SK-N-SH treated with all-trans-retinoic acid at 6 μM for 48 hours (cell line): ENCODE measurements at regions not wholly inside any gene's neighbourhood (a gene's known extent, or its start where the extent isn't known, plus 50 kb on each side); places are given as distances from the start of the nearest gene placed in this dataset.

Experiments used
- ATAC-seq: fragments of 200-7000 bp; cut with Tn5 transposase; 3 replicates; pipeline ENCODE4 v1.9.1; 2020; ENCODE audit warnings: mild to moderate bottlenecking, moderate library complexity
- ARNTL ChIP-seq: fragments of 450-650 bp; formaldehyde crosslinking; IDR thresholded peaks from 2 replicates; pipeline ENCODE4 v1.5.0; 2020; ENCODE audit warnings: low read depth, mild to moderate bottlenecking, moderate library complexity, borderline replicate concordance
- BACH2 ChIP-seq: fragments of 250-450 bp; sonication (Bioruptor Pico); IDR thresholded peaks from 2 replicates; pipeline ENCODE4 v1.9.0; 2021; ENCODE audit warnings: mild to moderate bottlenecking, borderline replicate concordance
- CREB5 ChIP-seq: fragments of 250-450 bp; sonication (Bioruptor Pico); IDR thresholded peaks from 2 replicates; pipeline ENCODE4 v1.5.1; 2020; ENCODE audit warnings: low read depth, mild to moderate bottlenecking, moderate library complexity
- CSRNP3 ChIP-seq: fragments of 250-450 bp; sonication (Bioruptor Pico); IDR thresholded peaks from 2 replicates; pipeline ENCODE4 v1.5.1; 2021; ENCODE audit warnings: mild to moderate bottlenecking, moderate library complexity
- GLIS3 ChIP-seq: fragments of 250-450 bp; sonication (Bioruptor Pico); IDR thresholded peaks from 2 replicates; pipeline ENCODE4 v1.5.0; 2020; ENCODE audit warnings: mild to moderate bottlenecking, moderate library complexity
- ISL1 ChIP-seq: fragments of 250-450 bp; sonication (Bioruptor Pico); IDR thresholded peaks from 2 replicates; pipeline ENCODE4 v2.1.2; 2022; ENCODE audit warnings: mild to moderate bottlenecking, moderate library complexity
- POU6F1 ChIP-seq: fragments of 250-450 bp; sonication (Bioruptor Pico); IDR thresholded peaks from 2 replicates; pipeline ENCODE4 v1.8.0; 2021; ENCODE audit warnings: low read depth, mild to moderate bottlenecking, moderate library complexity, borderline replicate concordance
- PPARA ChIP-seq: fragments of 250-450 bp; sonication (Bioruptor Pico); IDR thresholded peaks from 2 replicates; pipeline ENCODE4 v1.5.0; 2020; ENCODE audit warnings: mild to moderate bottlenecking, borderline replicate concordance
- RARB ChIP-seq: fragments of 250-450 bp; sonication (Bioruptor Pico); IDR thresholded peaks from 2 replicates; pipeline ENCODE4 v1.8.0; 2021; ENCODE audit warnings: mild to moderate bottlenecking, moderate library complexity
- TOX ChIP-seq: fragments of 250-450 bp; sonication (Bioruptor Pico); IDR thresholded peaks from 2 replicates; pipeline ENCODE4 v1.8.0; 2021; ENCODE audit warnings: mild to moderate bottlenecking, moderate library complexity, borderline replicate concordance
- ZC3H10 ChIP-seq: fragments of 250-450 bp; sonication (Bioruptor Pico); IDR thresholded peaks from 2 replicates; pipeline ENCODE4 v1.5.1; 2021; ENCODE audit warnings: mild to moderate bottlenecking, moderate library complexity
- ZFP3 ChIP-seq: fragments of 250-450 bp; sonication (Bioruptor Pico); IDR thresholded peaks from 2 replicates; pipeline ENCODE4 v1.5.0; 2020; ENCODE audit warnings: mild to moderate bottlenecking, moderate library complexity
- ZFP30 ChIP-seq: fragments of 450-650 bp; formaldehyde crosslinking; IDR thresholded peaks from 2 replicates; pipeline ENCODE4 v1.5.0; 2022; ENCODE audit warnings: mild to moderate bottlenecking, moderate library complexity
- ZNF70 ChIP-seq: fragments of 450-650 bp; formaldehyde crosslinking; IDR thresholded peaks from 2 replicates; pipeline ENCODE4 v1.5.0; 2020; ENCODE audit warnings: mild to moderate bottlenecking, moderate library complexity
- ZNF8 ChIP-seq: fragments of 450-650 bp; formaldehyde crosslinking; IDR thresholded peaks from 2 replicates; pipeline ENCODE4 v1.5.0; 2020; ENCODE audit warnings: mild to moderate bottlenecking, moderate library complexity
- TF ChIP-seq, protein P1 (sequence below): fragments of 250-450 bp; sonication (Bioruptor Pico); IDR thresholded peaks from 2 replicates; pipeline ENCODE4 v1.5.0; 2020; ENCODE audit warnings: mild to moderate bottlenecking, moderate library complexity
- TF ChIP-seq, protein P2 (sequence below): fragments of 250-450 bp; sonication (Bioruptor Pico); IDR thresholded peaks from 2 replicates; pipeline ENCODE4 v1.8.0; 2020; ENCODE audit warnings: mild to moderate bottlenecking, moderate library complexity, borderline replicate concordance

- TF ChIP-seq, protein P1, sequence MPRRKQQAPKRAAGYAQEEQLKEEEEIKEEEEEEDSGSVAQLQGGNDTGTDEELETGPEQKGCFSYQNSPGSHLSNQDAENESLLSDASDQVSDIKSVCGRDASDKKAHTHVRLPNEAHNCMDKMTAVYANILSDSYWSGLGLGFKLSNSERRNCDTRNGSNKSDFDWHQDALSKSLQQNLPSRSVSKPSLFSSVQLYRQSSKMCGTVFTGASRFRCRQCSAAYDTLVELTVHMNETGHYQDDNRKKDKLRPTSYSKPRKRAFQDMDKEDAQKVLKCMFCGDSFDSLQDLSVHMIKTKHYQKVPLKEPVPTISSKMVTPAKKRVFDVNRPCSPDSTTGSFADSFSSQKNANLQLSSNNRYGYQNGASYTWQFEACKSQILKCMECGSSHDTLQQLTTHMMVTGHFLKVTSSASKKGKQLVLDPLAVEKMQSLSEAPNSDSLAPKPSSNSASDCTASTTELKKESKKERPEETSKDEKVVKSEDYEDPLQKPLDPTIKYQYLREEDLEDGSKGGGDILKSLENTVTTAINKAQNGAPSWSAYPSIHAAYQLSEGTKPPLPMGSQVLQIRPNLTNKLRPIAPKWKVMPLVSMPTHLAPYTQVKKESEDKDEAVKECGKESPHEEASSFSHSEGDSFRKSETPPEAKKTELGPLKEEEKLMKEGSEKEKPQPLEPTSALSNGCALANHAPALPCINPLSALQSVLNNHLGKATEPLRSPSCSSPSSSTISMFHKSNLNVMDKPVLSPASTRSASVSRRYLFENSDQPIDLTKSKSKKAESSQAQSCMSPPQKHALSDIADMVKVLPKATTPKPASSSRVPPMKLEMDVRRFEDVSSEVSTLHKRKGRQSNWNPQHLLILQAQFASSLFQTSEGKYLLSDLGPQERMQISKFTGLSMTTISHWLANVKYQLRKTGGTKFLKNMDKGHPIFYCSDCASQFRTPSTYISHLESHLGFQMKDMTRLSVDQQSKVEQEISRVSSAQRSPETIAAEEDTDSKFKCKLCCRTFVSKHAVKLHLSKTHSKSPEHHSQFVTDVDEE = no peak
- TF ChIP-seq RARB (CRISPR knock-in tag) (no peak), GLIS3 (no peak), BACH2 (CRISPR knock-in tag) (no peak), ZFP30 (CRISPR knock-in tag) (no peak), POU6F1 (CRISPR knock-in tag) (no peak)
Measured at GRCh38 chr9:79974806-79975422, 403.1 kb downstream of the TLE4 start (continued).

DNA sequence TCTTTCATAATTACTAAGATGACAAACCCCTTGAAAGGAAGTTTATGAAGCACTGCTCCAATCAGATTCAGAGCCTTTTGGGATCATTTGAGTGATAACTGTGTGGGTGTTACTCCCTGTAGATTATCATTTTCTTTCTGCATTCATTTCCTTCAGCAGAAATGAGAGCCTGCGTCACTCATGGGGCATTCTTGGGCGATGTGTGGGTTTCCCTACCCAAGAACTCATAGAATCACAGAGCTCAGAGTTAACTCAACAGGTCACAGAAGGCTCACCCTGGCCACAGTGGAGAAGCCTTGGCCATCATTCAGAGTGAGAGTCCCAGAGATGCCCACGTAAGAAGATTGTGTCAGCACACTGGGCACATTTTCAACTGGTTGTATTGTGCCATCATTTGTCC, 401.9 kb downstream of the TLE4 start:
- no peak for TF ChIP-seq ISL1 (CRISPR knock-in tag)
- TF ChIP-seq ZNF70 (CRISPR knock-in tag) = no peak
- TF ChIP-seq, protein P1 = no peak
- no peak for TF ChIP-seq PPARA
- no peak for TF ChIP-seq ARNTL (CRISPR knock-in tag)
- ATAC-seq = no peak

DNA sequence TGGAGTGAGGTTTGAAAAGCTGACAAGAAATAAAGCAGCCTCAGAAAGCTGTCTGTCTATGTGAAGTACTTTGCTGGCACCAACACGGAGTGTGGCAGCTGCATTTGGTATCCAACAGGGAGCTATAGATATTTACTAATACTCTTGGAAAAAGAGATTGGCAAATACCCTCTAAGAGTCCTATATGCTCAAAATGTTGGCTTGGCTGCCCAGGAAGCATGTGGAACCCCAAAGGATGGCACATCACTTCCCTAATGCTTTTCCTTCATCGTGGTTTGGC, 398.3 kb downstream of the TLE4 start:
- no peak for ATAC-seq
- TF ChIP-seq ARNTL (CRISPR knock-in tag) = no peak
- no peak for TF ChIP-seq ZNF8 (CRISPR knock-in tag)
- TF ChIP-seq ZC3H10 = no peak
- TF ChIP-seq ISL1 (CRISPR knock-in tag) = no peak
- TF ChIP-seq CSRNP3 = no peak
- TF ChIP-seq PPARA = no peak
- TF ChIP-seq, protein P2, sequence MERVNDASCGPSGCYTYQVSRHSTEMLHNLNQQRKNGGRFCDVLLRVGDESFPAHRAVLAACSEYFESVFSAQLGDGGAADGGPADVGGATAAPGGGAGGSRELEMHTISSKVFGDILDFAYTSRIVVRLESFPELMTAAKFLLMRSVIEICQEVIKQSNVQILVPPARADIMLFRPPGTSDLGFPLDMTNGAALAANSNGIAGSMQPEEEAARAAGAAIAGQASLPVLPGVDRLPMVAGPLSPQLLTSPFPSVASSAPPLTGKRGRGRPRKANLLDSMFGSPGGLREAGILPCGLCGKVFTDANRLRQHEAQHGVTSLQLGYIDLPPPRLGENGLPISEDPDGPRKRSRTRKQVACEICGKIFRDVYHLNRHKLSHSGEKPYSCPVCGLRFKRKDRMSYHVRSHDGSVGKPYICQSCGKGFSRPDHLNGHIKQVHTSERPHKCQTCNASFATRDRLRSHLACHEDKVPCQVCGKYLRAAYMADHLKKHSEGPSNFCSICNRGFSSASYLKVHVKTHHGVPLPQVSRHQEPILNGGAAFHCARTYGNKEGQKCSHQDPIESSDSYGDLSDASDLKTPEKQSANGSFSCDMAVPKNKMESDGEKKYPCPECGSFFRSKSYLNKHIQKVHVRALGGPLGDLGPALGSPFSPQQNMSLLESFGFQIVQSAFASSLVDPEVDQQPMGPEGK (CRISPR knock-in tag) = no peak
- TF ChIP-seq CREB5 (CRISPR knock-in tag) = no peak
- TF ChIP-seq TOX (CRISPR knock-in tag) = no peak
- no peak for TF ChIP-seq POU6F1 (CRISPR knock-in tag)
- no peak for TF ChIP-seq ZFP3
- TF ChIP-seq, all 23 proteins: peak for 0
